SK-N-SH (cell line): ENCODE measurements at regions not wholly inside any gene's neighbourhood (a gene's known extent, or its start where the extent isn't known, plus 50 kb on each side); places are given as distances from the start of the nearest gene placed in this dataset.

ENCODE experiments used
- CTCF ChIA-PET: fragments of 300-600, 350-600 bp; formaldehyde crosslinking; extraction: SDS; loops from one replicate; lab custom pipeline; 2021; lab: Yijun Ruan, JAX
- POLR2A ChIA-PET: fragments of 350-600 bp; sonication (Branson Sonifier 250); formaldehyde crosslinking; extraction: SDS; loops from one replicate; lab custom pipeline; 2020; ENCODE audit warnings: antibody characterized with exemption, inconsistent platforms; lab: Yijun Ruan, JAX
- DNase-seq: peaks from one replicate; pipeline ENCODE4 v3.0.0; 2012
- H2AFZ ChIP-seq: fragments of 200-600 bp; sonication (generic); 2 replicates; pipeline ENCODE4 v1.8.1; 2016; ENCODE audit warnings: antibody characterized with exemption, mild to moderate bottlenecking, low read depth
- H3F3A ChIP-seq: fragments of 200-600 bp; sonication (generic); replicated peaks from 2 replicates; pipeline ENCODE3; 2016; ENCODE audit warnings: antibody characterized with exemption, mild to moderate bottlenecking; ENCODE audit not compliant: insufficient read depth
- H3K27ac ChIP-seq, 2 experiments: fragments of 200-500 bp in 1 of 2; fragments of 200-600 bp in 1 of 2; sonication (Bioruptor generic) in 1 of 2; sonication (generic), shearing (Covaris generic) in 1 of 2; 2 replicates each; pipeline versions ENCODE4 v1.5.1 to v1.6.1; 2014 to 2016; ENCODE audit warnings: low read depth in 2 of 2, inconsistent platforms in 1 of 2, low read length in 1 of 2, mild to moderate bottlenecking in 1 of 2, mixed read lengths in 1 of 2
- H3K27me3 ChIP-seq: fragments of 200-600 bp; sonication (generic), shearing (Covaris generic); 2 replicates; pipeline ENCODE4 v1.6.1; 2016; ENCODE audit warnings: mixed run types; ENCODE audit not compliant: insufficient read depth
- H3K36me3 ChIP-seq, 2 experiments: fragments of 200-500 bp in 1 of 2; fragments of 200-600 bp in 1 of 2; sonication (Bioruptor generic) in 1 of 2; sonication (generic) in 1 of 2; replicated peaks in 1 of 2; 2 replicates each; pipeline versions ENCODE3 to v1.5.1; 2014 to 2016; ENCODE audit warnings: low read length in 1 of 2, mild to moderate bottlenecking in 1 of 2; ENCODE audit not compliant: insufficient read depth in 2 of 2, control insufficient read depth in 1 of 2
- H3K4me1 ChIP-seq, 2 experiments: fragments of 200-500 bp in 1 of 2; fragments of 200-600 bp in 1 of 2; sonication (Bioruptor generic) in 1 of 2; sonication (generic), shearing (Covaris generic) in 1 of 2; 2 replicates each; pipeline versions ENCODE4 v1.5.1 to v1.6.1; 2014 to 2016; ENCODE audit warnings: low read depth in 1 of 2, low read length in 1 of 2, mixed run types in 1 of 2; ENCODE audit not compliant: insufficient read depth in 2 of 2, control insufficient read depth in 1 of 2
- H3K4me2 ChIP-seq: fragments of 200-600 bp; sonication (generic), shearing (Covaris generic); 2 replicates; pipeline ENCODE4 v1.6.1; 2017; ENCODE audit warnings: mixed run types
- H3K4me3 ChIP-seq, 2 experiments: fragments of 200-500 bp in 1 of 2; fragments of 200-600 bp in 1 of 2; sonication (Bioruptor generic) in 1 of 2; sonication (generic), shearing (Covaris generic) in 1 of 2; 2 replicates each; pipeline versions ENCODE4 v1.5.1 to v1.8.1; 2014 to 2016; ENCODE audit warnings: low read depth in 2 of 2, inconsistent platforms in 1 of 2, low read length in 1 of 2, mild to moderate bottlenecking in 1 of 2, mixed read lengths in 1 of 2, moderate library complexity in 1 of 2
- H3K79me2 ChIP-seq: fragments of 200-600 bp; sonication (generic); 2 replicates; pipeline ENCODE4 v1.8.1; 2017; ENCODE audit warnings: mild to moderate bottlenecking; ENCODE audit not compliant: insufficient read depth
- H3K9ac ChIP-seq: fragments of 200-600 bp; sonication (generic); 2 replicates; pipeline ENCODE4 v1.6.1; 2017; ENCODE audit warnings: mixed run types
- H3K9me2 ChIP-seq: fragments of 200-600 bp; sonication (generic); 2 replicates; pipeline ENCODE4 v1.6.1; 2017; ENCODE audit warnings: mixed run types
- H3K9me3 ChIP-seq: fragments of 200-600 bp; sonication (generic); 2 replicates; pipeline ENCODE4 v1.6.1; 2017; ENCODE audit warnings: mixed run types, mild to moderate bottlenecking, moderate library complexity
- H4K20me1 ChIP-seq: fragments of 200-600 bp; sonication (generic); 2 replicates; pipeline ENCODE4 v1.6.1; 2017; ENCODE audit warnings: mild to moderate bottlenecking, mixed run types; ENCODE audit not compliant: insufficient read depth
- CTCF ChIP-seq: fragments of 200-600 bp; sonication (generic); IDR thresholded peaks from 2 replicates; pipeline ENCODE4 v1.6.1; 2017; ENCODE audit warnings: antibody characterized with exemption, mild to moderate bottlenecking, moderate library complexity
- ELF1 ChIP-seq: IDR thresholded peaks from 2 replicates; pipeline ENCODE4 v1.4.0; 2012
- EZH2phosphoT487 ChIP-seq: fragments of 200-600 bp; sonication (generic); IDR thresholded peaks from 2 replicates; pipeline ENCODE4 v1.6.1; 2017; ENCODE audit warnings: low read depth, mixed run types, mild to moderate bottlenecking, antibody characterized with exemption, moderate library complexity, borderline replicate concordance
- GABPA ChIP-seq: IDR thresholded peaks from 2 replicates; pipeline ENCODE4 v1.4.0; 2012; ENCODE audit warnings: low read depth, mild to moderate bottlenecking
- GATA2 ChIP-seq: sonication (generic); formaldehyde crosslinking; IDR thresholded peaks from 2 replicates; pipeline ENCODE4 v1.5.0; 2020; ENCODE audit warnings: mild to moderate bottlenecking, missing genetic modification reagents
- JUND ChIP-seq: IDR thresholded peaks from 2 replicates; pipeline ENCODE4 v1.4.0; 2012
- NRF1 ChIP-seq: IDR thresholded peaks from 2 replicates; pipeline ENCODE4 v1.6.1; 2012; ENCODE audit warnings: low read depth, mild to moderate bottlenecking, low read length
- REST ChIP-seq: IDR thresholded peaks from 2 replicates; pipeline ENCODE4 v1.6.1; 2012; ENCODE audit warnings: mild to moderate bottlenecking, low read depth, low read length, moderate library complexity
- RFX5 ChIP-seq: IDR thresholded peaks from 2 replicates; pipeline ENCODE4 v1.6.1; 2012; ENCODE audit warnings: mild to moderate bottlenecking, improper control_type of control experiment, low read length
- TAF1 ChIP-seq: IDR thresholded peaks from 2 replicates; pipeline ENCODE4 v1.6.1; 2012; ENCODE audit warnings: low read depth, mild to moderate bottlenecking, low read length, moderate library complexity, borderline replicate concordance
- TCF12 ChIP-seq: IDR thresholded peaks from 2 replicates; pipeline ENCODE4 v1.4.0; 2012
- TEAD4 ChIP-seq: IDR thresholded peaks from 2 replicates; pipeline ENCODE4 v1.4.0; 2012; ENCODE audit warnings: mild to moderate bottlenecking, borderline replicate concordance; ENCODE audit not compliant: insufficient read depth
- USF1 ChIP-seq: IDR thresholded peaks from 2 replicates; pipeline ENCODE4 v1.4.0; 2012; ENCODE audit warnings: low read depth, borderline replicate concordance
- USF2 ChIP-seq: fragments of 150-350 bp; IDR thresholded peaks from 2 replicates; pipeline ENCODE4 v1.6.1; 2017; ENCODE audit warnings: antibody characterized with exemption, low read length, low read depth, borderline replicate concordance
- YY1 ChIP-seq: IDR thresholded peaks from 2 replicates; pipeline ENCODE4 v1.4.0; 2012; ENCODE audit warnings: low read depth, mild to moderate bottlenecking
- WGBS: methylation state at CpG from one replicate; pipeline ENCODE4 v1.1.6; 2017; ENCODE audit warnings: low lambda C conversion rate; 5-methylcytosine and 5-hydroxymethylcytosine counted together
- TF ChIP-seq, protein P1 (sequence below): IDR thresholded peaks from 2 replicates; pipeline ENCODE4 v1.4.0; 2012; ENCODE audit warnings: low read depth
- TF ChIP-seq, protein P2 (sequence below): fragments of 150-350 bp; IDR thresholded peaks from 2 replicates; pipeline ENCODE4 v1.6.1; 2016; ENCODE audit warnings: mild to moderate bottlenecking, low read depth, low read length
- TF ChIP-seq, protein P3 (sequence below): IDR thresholded peaks from 2 replicates; pipeline ENCODE4 v1.4.0; 2012; ENCODE audit warnings: low read depth, borderline replicate concordance

DNA sequence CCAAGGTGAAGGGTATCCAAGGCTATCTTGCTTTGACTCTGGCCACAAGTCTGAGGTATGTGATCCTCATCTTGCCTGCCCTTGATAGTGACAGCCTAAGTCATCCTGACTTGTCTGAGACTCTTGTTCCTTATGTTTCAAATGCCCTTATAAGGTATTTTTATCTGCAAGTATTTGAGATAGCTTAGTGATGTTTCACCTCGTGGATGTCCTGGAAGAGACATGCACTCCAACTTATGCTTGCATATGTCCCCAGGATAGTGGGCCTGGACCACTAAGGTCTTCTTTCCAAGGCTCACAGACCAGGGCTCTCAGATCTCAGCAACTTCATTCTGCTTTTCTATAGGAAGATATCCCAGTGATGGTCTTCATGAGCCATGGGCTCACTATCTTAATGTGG lies 120.5 kb upstream of the WDR1 start:
- POLR2A ChIA-PET, result no interaction called here
- TF ChIP-seq REST (no peak), EZH2phosphoT487 (no peak), ELF1 (no peak), TEAD4 (no peak), USF1 (no peak), GABPA (no peak), JUND (no peak), NRF1 (no peak), GATA2 (CRISPR knock-in tag) (no peak), CTCF (no peak)
- Histone ChIP-seq H3K4me3 (no peak overlapping the region), H3K36me3 (no peaks in the 10 kb centered on the region), H3K27ac (no peak overlapping the region), H3K79me2 (no peaks in the 10 kb centered on the region), H3K27me3 (no peaks in the 10 kb centered on the region; the same call in 1 of the 2 replicates), H4K20me1 (no peaks in the 10 kb centered on the region), H3K4me2 (no peak overlapping the region), H3K4me1 (no peaks in the 10 kb centered on the region), H3F3A (no peaks in the 10 kb centered on the region), H2AFZ (no peak overlapping the region), H3K9me2 (no peaks in the 10 kb centered on the region), H3K9me3 (no peaks in the 10 kb centered on the region), H3K9ac (no peak overlapping the region)
- DNase-seq, result no peak
- 0% methylated on average over 1 of the region's 1 CpG for WGBS
- CTCF ChIA-PET, result no interaction called here

GRCh38 chr4:10232114-10232513 lies 115.5 kb upstream of the WDR1 start:
- ChIA-PET POLR2A (no interaction called here), CTCF (no interaction called here)
- H3K4me2 ChIP-seq, result no peak overlapping the region
- no peaks in the 10 kb centered on the region for H3K9me2 ChIP-seq
- H3K79me2 ChIP-seq, result no peaks in the 10 kb centered on the region
- TF ChIP-seq JUND, result no peak
- TF ChIP-seq GABPA, result no peak
- TF ChIP-seq, protein P1, sequence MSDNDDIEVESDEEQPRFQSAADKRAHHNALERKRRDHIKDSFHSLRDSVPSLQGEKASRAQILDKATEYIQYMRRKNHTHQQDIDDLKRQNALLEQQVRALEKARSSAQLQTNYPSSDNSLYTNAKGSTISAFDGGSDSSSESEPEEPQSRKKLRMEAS, result no peak
- no peak for TF ChIP-seq TAF1
- TF ChIP-seq, protein P2, sequence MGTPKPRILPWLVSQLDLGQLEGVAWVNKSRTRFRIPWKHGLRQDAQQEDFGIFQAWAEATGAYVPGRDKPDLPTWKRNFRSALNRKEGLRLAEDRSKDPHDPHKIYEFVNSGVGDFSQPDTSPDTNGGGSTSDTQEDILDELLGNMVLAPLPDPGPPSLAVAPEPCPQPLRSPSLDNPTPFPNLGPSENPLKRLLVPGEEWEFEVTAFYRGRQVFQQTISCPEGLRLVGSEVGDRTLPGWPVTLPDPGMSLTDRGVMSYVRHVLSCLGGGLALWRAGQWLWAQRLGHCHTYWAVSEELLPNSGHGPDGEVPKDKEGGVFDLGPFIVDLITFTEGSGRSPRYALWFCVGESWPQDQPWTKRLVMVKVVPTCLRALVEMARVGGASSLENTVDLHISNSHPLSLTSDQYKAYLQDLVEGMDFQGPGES, result no peak
- TF ChIP-seq YY1, result no peak
- no peak for TF ChIP-seq RFX5
- TF ChIP-seq, protein P3, sequence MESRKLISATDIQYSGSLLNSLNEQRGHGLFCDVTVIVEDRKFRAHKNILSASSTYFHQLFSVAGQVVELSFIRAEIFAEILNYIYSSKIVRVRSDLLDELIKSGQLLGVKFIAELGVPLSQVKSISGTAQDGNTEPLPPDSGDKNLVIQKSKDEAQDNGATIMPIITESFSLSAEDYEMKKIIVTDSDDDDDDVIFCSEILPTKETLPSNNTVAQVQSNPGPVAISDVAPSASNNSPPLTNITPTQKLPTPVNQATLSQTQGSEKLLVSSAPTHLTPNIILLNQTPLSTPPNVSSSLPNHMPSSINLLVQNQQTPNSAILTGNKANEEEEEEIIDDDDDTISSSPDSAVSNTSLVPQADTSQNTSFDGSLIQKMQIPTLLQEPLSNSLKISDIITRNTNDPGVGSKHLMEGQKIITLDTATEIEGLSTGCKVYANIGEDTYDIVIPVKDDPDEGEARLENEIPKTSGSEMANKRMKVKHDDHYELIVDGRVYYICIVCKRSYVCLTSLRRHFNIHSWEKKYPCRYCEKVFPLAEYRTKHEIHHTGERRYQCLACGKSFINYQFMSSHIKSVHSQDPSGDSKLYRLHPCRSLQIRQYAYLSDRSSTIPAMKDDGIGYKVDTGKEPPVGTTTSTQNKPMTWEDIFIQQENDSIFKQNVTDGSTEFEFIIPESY, result no peak
- TF ChIP-seq USF2, result no peak
- no peak for TF ChIP-seq TCF12
- no peaks in the 10 kb centered on the region for H3F3A ChIP-seq
- H3K9me3 ChIP-seq, result no peaks in the 10 kb centered on the region
- DNase-seq, result no peak
- H4K20me1 ChIP-seq, result no peaks in the 10 kb centered on the region
- H3K9ac ChIP-seq, result no peak overlapping the region
- no CpG with 5 or more reads among the region's 4 CpGs for WGBS
- H3K4me1 ChIP-seq, result no peaks in the 10 kb centered on the region
- no peak overlapping the region for H3K4me3 ChIP-seq
- H2AFZ ChIP-seq, result no peak overlapping the region
- no peak overlapping the region for H3K27ac ChIP-seq
- H3K36me3 ChIP-seq, result no peaks in the 10 kb centered on the region
- H3K27me3 ChIP-seq, result no peaks in the 10 kb centered on the region; the same call in 1 of the 2 replicates
